HG03575 (cell line): ENCODE measurements at regions not wholly inside any gene's neighbourhood (a gene's known extent, or its start where the extent isn't known, plus 50 kb on each side); places are given as distances from the start of the nearest gene placed in this dataset.
"Not testable (repeated sequence)": the region's sequence is repeated elsewhere in the genome, so short reads cannot be mapped to it uniquely, and the experiment has no call there.

Source experiments
- ATAC-seq: cut with Tn5 transposase; IDR thresholded peaks from one replicate; pipeline ENCODE4 v1.9.1; 2021; ENCODE audit not compliant: unreplicated experiment, insufficient number of reproducible peaks, low FRiP score; ENCODE audit errors: extremely low read depth

DNA sequence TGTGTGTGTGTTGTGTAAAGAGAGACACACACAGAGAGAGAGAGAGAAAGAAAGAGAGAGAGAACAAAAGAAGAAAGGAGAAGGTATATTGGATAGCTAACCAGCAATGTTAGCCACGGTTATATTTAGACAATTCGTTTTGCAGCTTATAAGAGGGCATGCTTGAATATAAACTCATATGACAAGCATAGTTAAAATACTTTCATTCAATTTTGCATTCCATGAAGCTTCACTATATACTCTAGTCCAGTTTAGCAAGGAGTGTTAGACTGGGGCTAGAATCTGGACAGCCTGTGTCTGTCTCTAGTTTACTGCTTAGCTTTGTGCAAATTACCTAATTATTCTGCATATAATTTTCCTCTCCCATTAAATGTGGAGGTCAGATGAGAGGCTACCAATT is 525.9 kb upstream of the ZFP42 start:
- ATAC-seq, result no peak

DNA sequence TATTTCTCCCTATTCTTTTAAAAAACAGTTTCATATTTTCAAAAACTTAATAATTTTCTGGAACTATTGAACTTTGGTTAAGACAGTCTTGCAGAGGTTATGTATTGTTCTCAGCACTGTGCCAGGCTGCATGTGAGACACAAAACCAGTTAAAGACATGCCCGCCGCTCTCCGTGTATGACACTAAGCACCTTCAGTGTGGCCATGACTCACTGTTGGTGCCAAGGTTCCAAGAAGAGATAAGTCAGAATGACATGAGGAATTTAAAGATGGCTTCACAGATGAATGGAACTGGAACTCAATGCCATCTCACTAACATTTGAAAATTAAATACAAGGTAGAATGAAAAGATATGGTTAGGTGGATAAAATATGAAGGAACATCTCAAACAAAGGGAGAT is 525.5 kb upstream of the ZFP42 start:
- ATAC-seq, result no peak

DNA sequence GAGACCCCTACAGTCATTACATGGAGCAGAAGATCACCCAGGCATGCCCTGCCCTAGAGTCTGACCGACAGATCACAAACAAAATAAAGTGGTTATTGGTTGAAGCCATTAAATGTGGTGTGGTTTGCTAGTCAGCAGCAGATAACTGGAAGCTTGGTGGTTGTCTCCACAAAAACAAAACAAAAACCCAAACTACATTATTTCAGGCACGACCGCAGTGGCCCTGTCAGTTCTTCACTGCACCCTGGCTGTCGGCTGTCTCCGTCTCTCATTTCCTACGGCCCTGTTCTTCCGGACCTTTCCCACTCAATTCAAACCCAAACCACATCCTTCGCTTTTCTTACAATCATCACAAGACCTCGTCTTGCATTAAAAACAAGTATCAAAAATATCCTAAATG is 521.3 kb upstream of the ZFP42 start:
- no peak for ATAC-seq

DNA sequence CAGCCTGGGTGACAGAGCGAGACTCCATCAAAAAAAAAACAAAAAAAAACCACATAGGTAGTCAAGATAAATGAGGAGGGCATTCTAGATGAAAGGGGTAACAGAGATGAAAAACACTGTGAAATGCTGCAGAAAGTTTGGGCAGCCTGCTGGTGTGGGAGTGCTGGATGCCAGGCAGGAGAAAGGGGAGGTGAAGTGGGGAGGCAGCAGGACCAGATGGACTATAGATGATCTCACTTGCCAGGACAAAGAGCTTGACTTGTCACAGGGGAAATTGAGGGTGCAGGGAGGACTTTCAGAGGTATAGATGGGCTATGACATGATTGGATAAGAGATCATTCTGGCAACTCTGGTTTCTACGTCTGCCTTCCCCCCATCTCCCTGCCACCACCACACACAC is 519.7 kb upstream of the ZFP42 start:
- ATAC-seq, result no peak

- no peak for ATAC-seq
Measured at GRCh38 chr4:187477224-187477623, 518.3 kb upstream of the ZFP42 start.

- ATAC-seq, result no peak
Measured at GRCh38 chr4:187478292-187479140, 517.1 kb upstream of the ZFP42 start.

- ATAC-seq, result no peak
Measured at GRCh38 chr4:187479511-187479910, 516.1 kb upstream of the ZFP42 start.

- no peak for ATAC-seq
Measured at GRCh38 chr4:187480146-187481145, 515.1 kb upstream of the ZFP42 start.

DNA sequence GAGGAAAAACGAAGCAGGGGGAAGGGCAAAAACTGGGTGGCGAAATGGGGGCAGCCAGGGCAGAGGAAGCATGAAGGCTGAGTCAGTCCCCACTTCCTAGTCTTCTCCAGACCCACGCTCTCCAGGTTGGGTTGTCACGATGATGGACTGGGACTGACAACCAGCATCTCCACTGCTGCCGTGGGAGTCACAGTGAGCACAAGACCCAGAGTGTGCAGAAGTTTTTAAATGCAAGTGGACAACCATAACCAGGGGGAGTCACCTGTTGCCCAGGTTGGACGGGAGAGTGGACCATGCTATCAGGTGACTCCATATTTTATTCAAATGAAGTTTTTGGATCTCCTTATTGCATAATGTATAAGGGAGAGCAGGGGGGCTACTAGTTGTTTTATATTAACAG is 511.4 kb upstream of the ZFP42 start:
- ATAC-seq, result no peak

- no peak for ATAC-seq
Measured at GRCh38 chr4:187485676-187486075, 509.9 kb upstream of the ZFP42 start.

DNA sequence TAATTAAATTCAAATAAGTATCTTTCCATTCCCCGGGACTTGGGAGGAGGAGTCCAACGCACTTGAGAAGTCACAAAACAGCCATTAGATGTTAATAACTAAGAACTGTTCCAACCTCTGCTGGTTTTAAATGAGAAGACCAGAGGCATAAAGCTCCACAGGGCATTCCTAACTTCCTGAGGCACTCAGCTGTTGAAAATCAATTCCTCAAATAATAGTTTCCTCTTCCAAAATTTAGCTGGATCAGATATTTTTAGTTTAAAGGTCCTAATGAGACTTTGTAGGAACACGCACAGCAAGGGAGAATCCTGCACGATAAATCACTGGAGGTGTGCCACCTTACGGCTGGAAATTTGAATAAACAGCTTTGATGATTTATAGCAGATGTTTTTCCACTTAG is 504.3 kb upstream of the ZFP42 start:
- ATAC-seq, result no peak

DNA sequence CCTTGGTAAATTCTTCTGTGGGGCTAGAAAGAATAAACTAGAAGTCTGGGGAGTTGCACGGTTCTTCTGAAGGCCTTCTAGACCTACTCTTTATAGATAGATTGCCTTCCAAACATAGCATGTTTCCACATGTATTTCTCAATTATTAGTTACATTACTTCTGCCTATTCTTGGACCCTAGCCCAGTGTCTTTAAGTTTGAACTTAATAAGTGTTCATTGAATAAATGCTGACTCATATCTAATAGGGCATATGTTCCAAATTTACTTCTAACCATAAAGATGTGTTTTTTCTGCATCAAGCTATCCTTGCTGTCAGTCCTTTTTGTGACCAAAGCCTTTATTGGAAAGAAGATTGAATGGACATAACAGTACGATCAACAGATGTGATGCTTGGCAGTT is 503.6 kb upstream of the ZFP42 start:
- ATAC-seq, result no peak

DNA sequence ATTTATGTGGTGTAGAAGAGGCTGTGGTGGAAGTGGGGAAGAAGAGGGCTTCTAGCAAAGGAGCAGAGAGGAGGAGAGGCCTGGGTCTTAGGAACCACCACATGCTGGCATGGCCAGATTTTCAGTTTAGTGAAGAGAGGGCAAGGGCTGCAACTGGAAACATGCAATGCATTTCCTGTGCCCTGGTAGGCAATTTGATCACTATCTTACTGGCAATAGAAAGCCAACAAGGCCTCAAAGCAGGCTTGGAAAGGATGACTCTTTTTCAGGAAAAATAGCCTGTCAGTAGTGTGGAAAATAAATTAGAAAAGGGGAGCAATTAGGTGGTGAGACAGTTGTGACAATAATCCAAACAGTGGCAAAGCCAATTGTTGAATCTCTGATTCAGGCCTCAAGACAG is 501.9 kb upstream of the ZFP42 start:
- ATAC-seq, result no peak

DNA sequence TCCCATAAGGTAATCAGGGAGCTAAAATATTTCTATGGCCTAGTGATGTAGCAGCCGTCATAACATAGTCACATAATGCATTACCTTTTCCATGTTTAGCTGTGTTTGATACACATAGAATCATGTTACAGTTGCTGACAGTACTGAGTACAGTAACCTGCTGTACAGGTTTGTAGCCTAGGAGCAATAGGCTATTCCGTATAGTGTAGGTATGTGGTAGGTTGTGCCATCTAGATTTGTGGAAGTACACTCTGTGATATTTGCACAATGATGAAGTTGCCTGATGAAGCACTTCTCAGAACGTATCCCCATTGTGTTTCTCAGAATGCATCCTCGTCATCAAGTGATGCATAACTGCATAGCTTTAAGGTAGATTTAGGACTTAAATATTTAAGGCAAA is 495.6 kb upstream of the ZFP42 start:
- no peak for ATAC-seq

- ATAC-seq, result no peak
Measured at GRCh38 chr4:187500796-187501195, 494.8 kb upstream of the ZFP42 start.

GRCh38 chr4:187501731-187502130 is 493.8 kb upstream of the ZFP42 start:
- ATAC-seq, result no peak

DNA sequence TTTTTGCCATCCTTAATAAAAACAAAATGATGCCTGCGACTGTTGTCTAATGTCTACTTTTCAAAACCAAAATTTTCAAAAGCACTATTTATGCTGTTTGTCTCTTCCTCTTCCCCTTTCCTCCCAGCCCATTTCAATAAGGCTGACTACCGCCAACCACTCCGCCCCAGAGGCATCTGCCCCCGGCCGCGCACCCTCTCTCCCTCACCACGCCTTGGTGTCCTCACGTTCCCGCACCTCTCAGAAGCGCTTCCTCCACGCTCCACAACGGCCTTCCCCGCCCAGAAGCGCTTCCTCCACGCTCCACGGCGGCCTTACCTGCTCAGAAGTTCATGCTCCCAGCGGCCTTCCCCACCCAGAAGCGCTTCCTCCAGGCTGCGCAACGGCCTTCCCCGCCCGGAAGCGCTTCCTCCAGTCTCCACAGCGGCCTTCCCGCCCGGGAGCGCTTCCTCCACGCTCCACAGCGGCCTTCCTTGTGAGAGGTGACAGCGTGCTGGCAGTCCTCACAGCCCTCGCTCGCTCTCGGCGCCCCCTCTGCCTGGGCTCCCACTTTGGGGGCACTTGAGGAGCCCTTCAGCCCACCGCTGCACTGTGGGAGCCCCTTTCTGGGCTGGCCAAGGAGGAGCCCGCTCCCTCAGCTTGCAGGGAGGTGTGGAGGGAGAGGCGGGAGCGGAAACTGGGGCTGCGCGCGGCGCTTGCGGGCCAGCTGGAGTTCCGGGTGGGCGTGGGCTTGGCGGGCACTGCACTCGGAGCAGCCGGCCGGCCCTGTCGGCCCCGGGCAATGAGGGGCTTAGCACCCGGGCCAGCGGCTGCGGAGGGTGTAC is 490.4 kb upstream of the ZFP42 start:
- no peak for ATAC-seq

DNA sequence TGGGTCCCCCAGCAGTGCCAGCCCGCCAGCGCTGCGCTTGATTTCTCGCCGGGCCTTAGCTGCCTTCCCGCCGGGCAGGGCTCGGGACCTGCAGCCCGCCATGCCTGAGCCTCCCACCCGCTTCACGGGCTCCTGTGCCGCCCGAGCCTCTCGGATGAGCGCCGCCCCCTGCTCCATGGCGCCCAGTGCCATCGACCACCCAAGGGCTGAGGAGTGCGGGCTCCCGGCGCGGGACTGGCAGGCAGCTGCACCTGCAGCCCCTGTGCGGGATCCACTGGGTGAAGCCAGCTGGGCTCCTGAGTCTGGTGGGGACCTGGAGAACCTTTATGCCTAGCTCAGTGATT is 489.8 kb upstream of the ZFP42 start:
- not testable (repeated sequence) for ATAC-seq

- no peak for ATAC-seq
Measured at GRCh38 chr4:187516224-187516623, 479.3 kb upstream of the ZFP42 start.
